HG03354 (cell line): ENCODE measurements at regions not wholly inside any gene's neighbourhood (a gene's known extent, or its start where the extent isn't known, plus 50 kb on each side); places are given as distances from the start of the nearest gene placed in this dataset.
A peak's percentile ranks its signal among the peaks of the same experiment; 100 is the strongest.
"Not testable (repeated sequence)": the region's sequence is repeated elsewhere in the genome, so short reads cannot be mapped to it uniquely, and the experiment has no call there.

Experiments used
- ATAC-seq: cut with Tn5 transposase; IDR thresholded peaks from one replicate; pipeline ENCODE4 v1.9.1; 2021; ENCODE audit warnings: mild to moderate bottlenecking; ENCODE audit not compliant: unreplicated experiment, poor library complexity, severe bottlenecking

GRCh38 chr2:13252615-13253014 is 535.9 kb downstream of the TRIB2 start:
- no peak for ATAC-seq

- peak; percentile 57 for ATAC-seq
Measured at GRCh38 chr2:13255485-13255884, 538.7 kb downstream of the TRIB2 start.

DNA sequence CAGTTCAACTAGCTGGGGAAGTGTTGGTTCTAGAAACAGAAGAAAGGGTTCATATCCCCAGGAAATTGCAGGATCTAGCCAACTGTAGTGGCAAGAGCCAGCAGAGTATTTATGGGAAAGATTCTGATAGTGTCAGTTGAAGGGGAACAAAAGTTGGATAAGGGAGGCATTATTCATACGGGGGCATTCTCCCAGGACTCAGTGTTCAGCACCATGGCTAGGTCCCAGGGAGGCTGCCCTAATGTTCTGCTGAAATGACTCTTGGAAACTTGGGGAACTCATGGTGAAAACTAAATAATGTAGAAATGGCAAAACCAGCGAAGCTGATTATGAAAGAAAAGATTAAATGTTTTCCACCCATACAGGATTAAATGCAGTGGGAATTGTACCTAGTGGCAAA is 543.7 kb downstream of the TRIB2 start:
- ATAC-seq, result no peak

GRCh38 chr2:13266166-13266565 is 549.4 kb downstream of the TRIB2 start:
- ATAC-seq, result no peak

DNA sequence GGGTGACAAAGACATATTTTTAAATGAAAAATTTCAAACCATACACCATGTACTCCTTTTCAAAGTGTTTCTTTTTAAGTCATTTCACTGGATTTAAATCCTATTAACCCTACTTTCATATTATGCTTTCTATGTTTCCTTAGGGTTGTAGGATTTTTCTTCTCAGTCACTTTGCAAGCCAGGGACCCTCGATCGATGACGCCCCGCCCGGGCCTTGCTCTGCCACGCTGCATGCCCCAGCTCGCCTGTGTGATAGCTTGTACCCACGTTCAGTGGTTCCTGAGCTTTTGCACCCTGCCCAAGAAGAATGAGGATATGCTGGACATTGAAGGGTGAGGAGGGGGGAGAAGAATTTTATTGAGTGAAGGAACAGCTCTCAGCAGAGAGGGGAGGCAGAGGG is 568.0 kb downstream of the TRIB2 start:
- no peak for ATAC-seq

DNA sequence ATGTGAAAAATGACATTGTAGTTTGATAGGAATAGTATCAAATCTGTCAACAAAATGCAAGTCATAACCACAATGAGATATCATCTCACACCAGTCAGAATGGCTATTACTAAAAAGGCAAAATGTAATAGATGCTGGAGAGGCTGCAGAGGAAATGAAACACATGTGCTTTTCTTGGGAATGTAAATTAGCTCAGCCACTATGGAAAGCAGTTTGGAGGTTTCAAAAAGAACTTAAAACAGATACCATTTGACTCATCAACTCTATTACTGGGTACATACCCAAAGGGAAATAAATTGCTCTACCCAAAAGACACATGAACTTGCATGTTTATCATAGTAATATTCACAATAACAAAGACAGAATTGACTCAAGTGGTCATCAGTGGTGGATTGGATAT is 572.6 kb downstream of the TRIB2 start:
- no peak for ATAC-seq

- ATAC-seq, result not testable (repeated sequence)
Measured at GRCh38 chr2:13308478-13308805, 591.7 kb downstream of the TRIB2 start.

DNA sequence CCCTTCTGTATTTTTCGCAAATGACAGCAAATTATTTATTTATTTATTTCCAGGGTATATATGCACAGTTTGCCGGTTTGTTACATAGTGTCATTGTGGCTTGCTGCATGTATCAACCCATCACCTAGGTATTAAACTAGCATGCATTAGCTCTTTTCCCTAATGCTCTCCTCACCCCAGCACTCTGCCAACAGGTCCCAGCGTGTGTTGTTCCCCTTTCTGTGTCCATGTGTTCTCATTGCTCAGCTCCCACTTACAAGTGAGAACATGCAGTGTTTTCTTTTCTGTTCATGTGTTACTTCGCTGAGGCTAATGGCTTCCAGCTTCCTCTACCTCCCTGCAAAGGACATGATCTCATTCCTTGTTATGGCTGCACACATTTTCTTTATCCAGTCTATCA is 592.3 kb downstream of the TRIB2 start:
- ATAC-seq, result no peak

- ATAC-seq, result no peak
Measured at GRCh38 chr2:13332060-13332459, 615.3 kb downstream of the TRIB2 start.

DNA sequence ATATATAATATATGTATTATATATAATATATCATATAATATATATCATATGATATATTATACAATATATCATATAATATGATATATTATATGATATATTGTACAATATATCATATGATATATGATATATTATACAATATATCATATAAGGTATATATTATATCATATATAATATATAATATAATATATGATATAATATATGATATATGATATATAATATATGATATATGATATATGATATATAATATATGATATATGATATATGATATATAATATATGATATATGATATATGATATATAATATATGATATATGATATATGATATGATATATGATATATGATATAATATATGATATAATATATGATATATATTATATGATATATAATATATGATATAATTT is 617.3 kb downstream of the TRIB2 start:
- ATAC-seq, result not testable (repeated sequence)

DNA sequence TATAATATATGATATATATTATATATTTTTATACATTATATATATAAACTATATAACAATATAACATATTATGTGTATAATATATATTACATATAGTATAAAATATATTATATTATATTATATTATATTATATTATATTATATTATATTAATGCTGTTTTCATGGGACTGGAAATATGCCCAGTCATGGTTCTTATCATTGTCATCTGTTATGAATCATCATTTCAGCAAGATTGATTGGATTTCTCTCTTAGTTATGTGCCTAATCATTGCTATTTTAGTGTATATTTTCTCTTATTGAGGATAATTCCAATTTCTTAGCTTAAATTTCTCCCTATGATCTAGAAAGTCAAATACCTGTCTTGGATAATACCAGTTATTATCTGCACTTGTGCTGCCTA is 617.8 kb downstream of the TRIB2 start:
- ATAC-seq, result no peak

DNA sequence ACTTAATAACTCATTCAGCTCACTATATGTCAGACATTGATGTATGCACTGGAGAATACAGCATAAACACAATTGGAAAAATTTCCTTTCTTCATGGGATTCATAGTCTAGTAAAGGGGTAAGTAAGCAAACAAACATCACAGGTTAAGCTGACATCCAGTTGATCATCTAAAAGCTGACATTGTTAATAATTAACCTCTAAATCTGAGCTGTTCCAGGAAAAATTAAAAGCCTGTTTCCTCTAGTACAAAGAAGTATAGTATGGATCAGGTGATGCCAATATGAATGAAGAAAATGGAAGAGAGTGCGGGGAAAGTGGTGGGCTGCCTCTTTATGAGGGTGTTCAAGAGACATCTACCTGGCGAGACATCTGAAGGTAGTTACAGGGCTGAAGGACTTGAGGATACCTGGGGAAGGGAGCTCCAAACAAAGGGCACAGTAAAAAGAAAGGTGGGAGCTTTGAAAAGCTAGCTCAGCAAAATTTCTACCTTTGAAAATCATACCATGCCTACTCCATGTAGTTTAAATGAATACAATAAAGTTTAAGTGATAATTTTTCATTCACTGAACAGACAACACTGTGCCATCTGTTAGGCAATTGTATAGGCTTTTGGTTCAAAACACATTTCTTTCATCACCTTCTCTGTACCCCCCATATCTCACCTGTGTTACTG is 619.3 kb downstream of the TRIB2 start:
- ATAC-seq, result no peak

GRCh38 chr2:13351068-13351467 is 634.3 kb downstream of the TRIB2 start:
- ATAC-seq, result no peak

DNA sequence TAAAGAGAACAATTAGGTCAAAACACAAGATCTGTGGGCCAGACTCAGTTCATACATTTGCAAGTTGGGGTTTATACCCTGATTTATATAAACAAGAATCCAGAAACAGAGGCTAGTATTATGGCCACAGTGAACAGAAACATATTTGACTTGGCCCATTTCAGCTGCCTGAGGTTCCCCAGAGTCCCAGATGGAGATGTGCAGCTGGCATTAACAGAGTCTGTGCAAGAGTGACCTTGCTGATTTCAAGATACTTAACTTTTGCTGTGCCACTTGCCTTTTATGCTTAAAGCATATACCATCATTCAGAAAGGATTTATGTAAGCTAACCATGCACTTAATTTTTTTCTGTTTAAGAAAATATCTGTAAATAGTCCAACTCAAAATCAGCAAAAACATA is 636.3 kb downstream of the TRIB2 start:
- no peak for ATAC-seq

DNA sequence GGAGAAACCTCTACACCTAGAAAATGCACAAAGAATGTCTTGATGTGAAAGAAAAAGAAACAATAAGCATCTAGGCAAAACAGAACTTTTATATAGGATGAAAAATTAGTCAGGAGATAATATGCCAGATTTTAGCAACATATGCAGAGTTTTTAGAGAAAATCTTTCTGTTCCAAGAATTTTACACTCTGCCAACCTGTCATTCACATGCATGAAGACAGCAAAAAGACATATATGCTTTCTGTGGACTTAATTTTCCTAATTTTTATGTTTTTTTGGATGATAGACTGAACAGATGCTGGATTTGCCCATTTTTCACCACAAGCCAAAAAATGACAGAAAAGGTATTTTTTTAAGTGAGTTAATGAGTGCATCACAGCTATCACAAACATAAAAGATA is 637.3 kb downstream of the TRIB2 start:
- ATAC-seq, result no peak

- not testable (repeated sequence) for ATAC-seq
Measured at GRCh38 chr2:13381928-13382327, 665.2 kb downstream of the TRIB2 start.

DNA sequence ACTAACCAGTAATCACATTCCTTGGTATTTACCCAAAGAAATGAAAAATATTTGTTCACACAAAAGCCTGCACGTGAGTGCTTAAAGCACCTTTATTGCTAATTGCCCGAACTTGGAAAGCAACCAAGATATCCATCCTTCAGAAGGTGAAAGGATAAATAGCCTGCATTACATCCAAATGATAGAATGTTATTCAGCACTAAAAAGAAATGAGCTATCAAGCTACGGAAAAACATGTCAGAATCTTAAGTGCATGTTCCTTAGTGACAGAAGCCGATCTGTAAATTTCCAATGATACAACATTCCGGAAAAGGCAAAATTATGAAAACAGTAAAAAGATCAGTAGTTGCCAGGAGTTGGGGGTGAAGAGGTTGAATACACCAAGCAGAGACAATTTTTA is 672.4 kb downstream of the TRIB2 start:
- not testable (repeated sequence) for ATAC-seq

- no peak for ATAC-seq
Measured at GRCh38 chr2:13390676-13391075, 673.9 kb downstream of the TRIB2 start.

GRCh38 chr2:13401312-13401711 is 684.6 kb downstream of the TRIB2 start:
- no peak for ATAC-seq

GRCh38 chr2:13413989-13414388 is 697.3 kb downstream of the TRIB2 start:
- no peak for ATAC-seq

GRCh38 chr2:13414897-13415296 is 698.2 kb downstream of the TRIB2 start:
- no peak for ATAC-seq

- no peak for ATAC-seq
Measured at GRCh38 chr2:13433954-13434353, 717.2 kb downstream of the TRIB2 start.
